Ovary (tissue), 7 donors: ENCODE measurements at regions not wholly inside any gene's neighbourhood (a gene's known extent, or its start where the extent isn't known, plus 50 kb on each side); places are given as distances from the start of the nearest gene placed in this dataset.

Source experiments
- DNase-seq, 5 donors: peaks; one replicate each; pipeline ENCODE4 v3.0.0-alpha.2; 2019 to 2020
- H3K27ac ChIP-seq, 2 donors: fragments of 200-600 bp; one replicate each; pipeline versions ENCODE4 v1.5.1 to v1.8.0; 2019 to 2022
- H3K27me3 ChIP-seq: fragments of 200-600 bp; one replicate; pipeline ENCODE4 v1.8.0; 2022
- H3K36me3 ChIP-seq: fragments of 200-600 bp; sonication (generic); one replicate; pipeline ENCODE4 v1.5.1; 2019
- H3K4me1 ChIP-seq: one replicate; pipeline ENCODE4 v1.8.1; 2013; ENCODE audit warnings: mild to moderate bottlenecking, moderate library complexity; ENCODE audit not compliant: insufficient read depth
- H3K4me3 ChIP-seq: fragments of 200-600 bp; sonication (generic); one replicate; pipeline ENCODE4 v1.5.1; 2017
- H3K9me3 ChIP-seq, 2 donors: fragments of 200-600 bp in 1 of 2; sonication (generic) in 1 of 2; one replicate each; pipeline versions ENCODE4 v1.5.1 to v1.8.1; 2013 to 2019; ENCODE audit warnings: mild to moderate bottlenecking in 1 of 2, moderate library complexity in 1 of 2
- CTCF ChIP-seq, 3 donors: fragments of 450-650 bp in 2 of 3; fragments of 200-600 bp in 1 of 3; IDR thresholded peaks; one replicate each; pipeline versions ENCODE4 v1.5.1 to v1.8.0; 2016 to 2022; ENCODE audit warnings: antibody characterized with exemption in 3 of 3, mild to moderate bottlenecking in 1 of 3
- EP300 ChIP-seq: sonication (generic); formaldehyde crosslinking; IDR thresholded peaks from one replicate; pipeline ENCODE4 v1.6.1; 2017; ENCODE audit warnings: antibody characterized with exemption
- POLR2A ChIP-seq: fragments of 450-650 bp; IDR thresholded peaks from one replicate; pipeline ENCODE4 v1.6.1; 2017; ENCODE audit warnings: antibody characterized with exemption, mild to moderate bottlenecking, moderate library complexity
- WGBS, 3 donors: extraction: QIAGEN DNeasy Blood & Tissue Kit in 1 of 3; methylation state at CpG; one replicate each; pipeline versions ENCODE4 v1.1.5 to v1.1.7; 2013 to 2017; 5-methylcytosine and 5-hydroxymethylcytosine counted together
- intact Hi-C, 4 donors: fragments of 100-400 bp; cut with DNase I; formaldehyde crosslinking; loops; one replicate each; pipeline versions ENCODE4 v1.11.0 to v1.15.1; 2022 to 2023
- donor health status: DM: no; HTN: no; CAD: no; lungs with moderate emphysema.
- donor health status: DM: no; HTN: no; CAD: no.
- donor health status: Bipolar disorder and iron deficiency.
- donor health status: DM: no; HTN: no; CAD: no.
- donor health status: DM: yes; HTN: yes; CAD: no.

GRCh38 chr12:42776396-42776795 is 186.8 kb upstream of the PRICKLE1 start:
- H3K27me3 ChIP-seq: no peaks in the 10 kb centered on the region
- peaks cover 5% of the 10 kb centered on the region for H3K4me1 ChIP-seq
- DNase-seq: no peak
- no peak for TF ChIP-seq CTCF (IDR thresholded peaks at IDR 0.05)
- no peak for TF ChIP-seq EP300
- no peak for TF ChIP-seq POLR2A
- WGBS, 3 donors: 83 to 93% (median 86%) methylated on average over 9 of the region's 9 CpGs
- H3K9me3 ChIP-seq: no peaks in the 10 kb centered on the region
- no peak overlapping the region for H3K4me3 ChIP-seq
- no peaks in the 10 kb centered on the region for H3K36me3 ChIP-seq
- H3K27ac ChIP-seq: no peak overlapping the region
- intact Hi-C loops: no loop called here

GRCh38 chr12:42774238-42774637 is 184.7 kb upstream of the PRICKLE1 start:
- no peak for DNase-seq
- Histone ChIP-seq H3K4me1 (peaks cover 2% of the 10 kb centered on the region), H3K4me3 (no peak overlapping the region), H3K9me3 (no peaks in the 10 kb centered on the region), H3K27me3 (no peaks in the 10 kb centered on the region), H3K27ac (no peak overlapping the region), H3K36me3 (no peaks in the 10 kb centered on the region)
- TF ChIP-seq EP300 (no peak), CTCF (IDR thresholded peaks at IDR 0.05) (no peak), POLR2A (no peak)
- 92 to 95% (median 93%) methylated on average over 3 of the region's 3 CpGs for WGBS, 3 donors
- intact Hi-C loops: no loop called here

- TF ChIP-seq CTCF (IDR thresholded peaks at IDR 0.05) (no peak), POLR2A (no peak), EP300 (no peak)
- intact Hi-C loops: no loop called here
- Histone ChIP-seq H3K4me1 (no peaks in the 10 kb centered on the region), H3K4me3 (no peak overlapping the region), H3K9me3 (no peaks in the 10 kb centered on the region), H3K27ac (no peak overlapping the region), H3K36me3 (no peaks in the 10 kb centered on the region), H3K27me3 (no peaks in the 10 kb centered on the region)
- WGBS, 3 donors: 77 to 93% (median 89%) methylated on average over 3 of the region's 3 CpGs
- no peak for DNase-seq
These were observed 180.7 kb upstream of the PRICKLE1 start for GRCh38 chr12:42770261-42770660.

- Histone ChIP-seq H3K9me3 (no peaks in the 10 kb centered on the region), H3K27ac (no peak overlapping the region), H3K36me3 (no peaks in the 10 kb centered on the region), H3K4me3 (no peak overlapping the region), H3K27me3 (no peaks in the 10 kb centered on the region), H3K4me1 (no peaks in the 10 kb centered on the region)
- intact Hi-C loops: no loop called here
- WGBS, 3 donors: 13 to 25% (median 20%) methylated on average over 1 of the region's 1 CpG
- TF ChIP-seq POLR2A (no peak), CTCF (IDR thresholded peaks at IDR 0.05) (no peak), EP300 (no peak)
- no peak for DNase-seq
These were observed 179.9 kb upstream of the PRICKLE1 start for GRCh38 chr12:42769455-42769854.

GRCh38 chr12:42767998-42768397 is 178.5 kb upstream of the PRICKLE1 start:
- Histone ChIP-seq H3K36me3 (no peaks in the 10 kb centered on the region), H3K9me3 (no peaks in the 10 kb centered on the region), H3K27me3 (no peaks in the 10 kb centered on the region), H3K4me3 (no peak overlapping the region), H3K4me1 (no peaks in the 10 kb centered on the region), H3K27ac (no peak overlapping the region)
- intact Hi-C loops: no loop called here
- no peak for TF ChIP-seq EP300
- no peak for TF ChIP-seq POLR2A
- TF ChIP-seq CTCF (IDR thresholded peaks at IDR 0.05): no peak
- no peak for DNase-seq
- 91 to 93% (median 93%) methylated on average over 4 of the region's 4 CpGs for WGBS, 3 donors
